Panc1 (cell line): ENCODE measurements at regions not wholly inside any gene's neighbourhood (a gene's known extent, or its start where the extent isn't known, plus 50 kb on each side); places are given as distances from the start of the nearest gene placed in this dataset.

Source experiments
- CTCF ChIP-seq: fragments of 450-650 bp; IDR thresholded peaks from 2 replicates; pipeline ENCODE4 v1.5.1; 2017; ENCODE audit warnings: mild to moderate bottlenecking
- POLR2AphosphoS5 ChIP-seq: IDR thresholded peaks from 2 replicates; pipeline ENCODE4 v1.6.1; 2012; ENCODE audit warnings: mild to moderate bottlenecking, low read depth, low read length, moderate library complexity

- no peak for TF ChIP-seq CTCF
- TF ChIP-seq POLR2AphosphoS5, result no peak
Observed at GRCh38 chr2:107361751-107362381, 464.8 kb upstream of the RGPD4 start.
